ENCODE measurements at regions not wholly inside any gene's neighbourhood (a gene's known extent, or its start where the extent isn't known, plus 50 kb on each side); places are given as distances from the start of the nearest gene placed in this dataset.
"Not testable (repeated sequence)": the region's sequence is repeated elsewhere in the genome, so short reads cannot be mapped to it uniquely, and the experiment has no call there.

- DNase-seq (ENCODE audit: low spot score), result not testable (repeated sequence)
Observed at GRCh38 chr7:81042646-81043045, 123.8 kb upstream of the SEMA3C start.

GRCh38 chr7:81040496-81040895, 121.6 kb upstream of the SEMA3C start:
- DNase-seq (ENCODE audit: low spot score), result no peak

GRCh38 chr7:81036871-81037270, 118.0 kb upstream of the SEMA3C start:
- DNase-seq (ENCODE audit: low spot score), result no peak

GRCh38 chr7:81036057-81036456, 117.2 kb upstream of the SEMA3C start:
- no peak for DNase-seq (ENCODE audit: low spot score)

- no peak for DNase-seq (ENCODE audit: low spot score)
Observed at GRCh38 chr7:81031996-81032395, 113.1 kb upstream of the SEMA3C start.

GRCh38 chr7:81031243-81031642, 112.4 kb upstream of the SEMA3C start:
- no peak for DNase-seq (ENCODE audit: low spot score)

- DNase-seq (ENCODE audit: low spot score), result no peak
Observed at GRCh38 chr7:81030472-81030871, 111.6 kb upstream of the SEMA3C start.

- DNase-seq (ENCODE audit: low spot score), result no peak
Observed at GRCh38 chr7:81029511-81029910, 110.7 kb upstream of the SEMA3C start.

- DNase-seq (ENCODE audit: low spot score), result no peak
Observed at GRCh38 chr7:81025360-81025759, 106.5 kb upstream of the SEMA3C start.

GRCh38 chr7:81014908-81015307, 96.1 kb upstream of the SEMA3C start:
- no peak for DNase-seq (ENCODE audit: low spot score)

- DNase-seq (ENCODE audit: low spot score), result no peak
Observed at GRCh38 chr7:81014266-81014665, 95.4 kb upstream of the SEMA3C start.

- peak; percentile 3 for DNase-seq (ENCODE audit: low spot score)
Observed at GRCh38 chr7:81013083-81013817, 94.4 kb upstream of the SEMA3C start.

- DNase-seq (ENCODE audit: low spot score), result no peak
Observed at GRCh38 chr7:81008901-81009300, 90.0 kb upstream of the SEMA3C start.

- no peak for DNase-seq (ENCODE audit: low spot score)
Observed at GRCh38 chr7:81007051-81007450, 88.2 kb upstream of the SEMA3C start.

GRCh38 chr7:81005254-81005653, 86.4 kb upstream of the SEMA3C start:
- no peak for DNase-seq (ENCODE audit: low spot score)

- no peak for DNase-seq (ENCODE audit: low spot score)
Observed at GRCh38 chr7:81004098-81004497, 85.2 kb upstream of the SEMA3C start.

GRCh38 chr7:81003326-81003725, 84.5 kb upstream of the SEMA3C start:
- no peak for DNase-seq (ENCODE audit: low spot score)

- DNase-seq (ENCODE audit: low spot score), result no peak
Observed at GRCh38 chr7:81002421-81002820, 83.6 kb upstream of the SEMA3C start.

GRCh38 chr7:80999771-81000170, 80.9 kb upstream of the SEMA3C start:
- no peak for DNase-seq (ENCODE audit: low spot score)

- no peak for DNase-seq (ENCODE audit: low spot score)
Observed at GRCh38 chr7:80999100-80999499, 80.2 kb upstream of the SEMA3C start.

GRCh38 chr7:80997841-80998240, 79.0 kb upstream of the SEMA3C start:
- peak; percentile 39 for DNase-seq (ENCODE audit: low spot score)

GRCh38 chr7:80996236-80996635, 77.4 kb upstream of the SEMA3C start:
- DNase-seq (ENCODE audit: low spot score), result not testable (repeated sequence)

GRCh38 chr7:80991654-80992053, 72.8 kb upstream of the SEMA3C start:
- DNase-seq (ENCODE audit: low spot score), result no peak

- DNase-seq (ENCODE audit: low spot score), result no peak
Observed at GRCh38 chr7:80984619-80985018, 65.8 kb upstream of the SEMA3C start.
